ENCODE measurements at regions not wholly inside any gene's neighbourhood (a gene's known extent, or its start where the extent isn't known, plus 50 kb on each side); places are given as distances from the start of the nearest gene placed in this dataset.

- TF ChIP-seq, protein P1, sequence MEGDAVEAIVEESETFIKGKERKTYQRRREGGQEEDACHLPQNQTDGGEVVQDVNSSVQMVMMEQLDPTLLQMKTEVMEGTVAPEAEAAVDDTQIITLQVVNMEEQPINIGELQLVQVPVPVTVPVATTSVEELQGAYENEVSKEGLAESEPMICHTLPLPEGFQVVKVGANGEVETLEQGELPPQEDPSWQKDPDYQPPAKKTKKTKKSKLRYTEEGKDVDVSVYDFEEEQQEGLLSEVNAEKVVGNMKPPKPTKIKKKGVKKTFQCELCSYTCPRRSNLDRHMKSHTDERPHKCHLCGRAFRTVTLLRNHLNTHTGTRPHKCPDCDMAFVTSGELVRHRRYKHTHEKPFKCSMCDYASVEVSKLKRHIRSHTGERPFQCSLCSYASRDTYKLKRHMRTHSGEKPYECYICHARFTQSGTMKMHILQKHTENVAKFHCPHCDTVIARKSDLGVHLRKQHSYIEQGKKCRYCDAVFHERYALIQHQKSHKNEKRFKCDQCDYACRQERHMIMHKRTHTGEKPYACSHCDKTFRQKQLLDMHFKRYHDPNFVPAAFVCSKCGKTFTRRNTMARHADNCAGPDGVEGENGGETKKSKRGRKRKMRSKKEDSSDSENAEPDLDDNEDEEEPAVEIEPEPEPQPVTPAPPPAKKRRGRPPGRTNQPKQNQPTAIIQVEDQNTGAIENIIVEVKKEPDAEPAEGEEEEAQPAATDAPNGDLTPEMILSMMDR (conservative IDR thresholded peaks at IDR 0.05) = no peak
- TF ChIP-seq ZFX (IDR thresholded peaks at IDR 0.05) = no peak
Measured at GRCh38 chr7:69204943-69205342, 393.3 kb upstream of the AUTS2 start.

Measured in C4-2B (cell line).